ENCODE measurements at regions not wholly inside any gene's neighbourhood (a gene's known extent, or its start where the extent isn't known, plus 50 kb on each side); places are given as distances from the start of the nearest gene placed in this dataset.
A peak's percentile ranks its signal among the peaks of the same experiment; 100 is the strongest.

DNA sequence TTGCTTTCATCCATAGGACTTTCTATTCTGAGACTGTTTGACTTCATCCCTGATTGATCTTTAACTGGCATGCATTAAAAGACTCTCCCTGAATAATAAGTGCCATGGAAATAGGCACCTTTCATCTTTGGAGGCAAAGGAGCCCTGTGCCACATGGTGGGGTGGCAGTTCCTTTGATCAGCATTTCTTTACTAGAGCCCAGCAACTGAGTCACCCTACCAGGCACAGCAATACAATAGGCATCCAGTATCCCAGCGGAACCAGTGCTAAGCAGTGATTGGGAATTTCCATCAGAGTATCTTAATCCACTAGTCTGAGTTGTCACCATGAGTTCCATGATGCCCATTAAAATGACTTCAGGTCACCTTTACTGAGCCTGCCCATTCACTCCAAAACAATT lies 476.1 kb upstream of the MPDZ start:
- DNase-seq (ENCODE audit: low read depth) = no peak

GRCh38 chr9:13750639-13751038 lies 471.1 kb upstream of the MPDZ start:
- DNase-seq (ENCODE audit: low read depth) = no peak

DNA sequence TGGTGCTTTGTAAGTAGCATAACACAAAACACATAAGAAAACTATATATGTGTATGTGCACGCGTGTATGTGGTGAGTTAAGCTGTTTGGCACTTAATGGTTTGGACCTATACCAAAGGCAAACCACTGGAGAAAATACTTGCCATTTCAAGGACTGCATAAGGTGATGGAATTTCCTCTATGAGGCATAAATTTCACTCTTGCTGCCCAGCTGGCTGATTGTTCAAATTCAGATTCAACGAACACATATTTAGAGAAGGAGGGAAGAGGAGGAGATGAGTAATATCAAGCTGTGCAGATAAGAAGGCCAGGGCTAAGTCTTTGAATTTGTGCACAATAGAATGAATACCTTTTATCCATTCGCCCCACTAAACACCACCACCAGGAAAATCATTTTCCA lies 470.6 kb upstream of the MPDZ start:
- DNase-seq (ENCODE audit: low read depth) = peak; percentile 97

DNA sequence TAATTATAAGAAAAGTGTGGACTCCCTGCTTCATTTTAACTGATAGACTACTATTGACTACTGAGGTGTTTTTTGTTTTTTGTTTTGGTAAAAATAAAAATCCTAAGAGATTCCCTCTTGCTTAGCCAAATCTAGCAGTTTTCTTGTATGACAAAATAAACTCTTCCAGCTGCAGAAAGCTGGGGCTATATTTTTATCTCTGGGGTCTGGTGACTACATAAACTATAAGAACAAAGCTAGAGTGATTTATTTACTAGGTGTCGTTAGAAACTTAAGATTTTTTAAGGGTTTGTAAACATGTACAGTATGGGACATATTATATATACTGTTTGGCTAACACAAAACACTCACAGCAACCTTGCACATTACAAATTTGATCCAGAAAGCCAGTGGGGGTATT lies 467.4 kb upstream of the MPDZ start:
- no peak for DNase-seq (ENCODE audit: low read depth)

- no peak for DNase-seq (ENCODE audit: low read depth)
These were observed 464.9 kb upstream of the MPDZ start for GRCh38 chr9:13744261-13744901.

GRCh38 chr9:13737885-13738284 lies 458.4 kb upstream of the MPDZ start:
- DNase-seq (ENCODE audit: low read depth) = no peak

DNA sequence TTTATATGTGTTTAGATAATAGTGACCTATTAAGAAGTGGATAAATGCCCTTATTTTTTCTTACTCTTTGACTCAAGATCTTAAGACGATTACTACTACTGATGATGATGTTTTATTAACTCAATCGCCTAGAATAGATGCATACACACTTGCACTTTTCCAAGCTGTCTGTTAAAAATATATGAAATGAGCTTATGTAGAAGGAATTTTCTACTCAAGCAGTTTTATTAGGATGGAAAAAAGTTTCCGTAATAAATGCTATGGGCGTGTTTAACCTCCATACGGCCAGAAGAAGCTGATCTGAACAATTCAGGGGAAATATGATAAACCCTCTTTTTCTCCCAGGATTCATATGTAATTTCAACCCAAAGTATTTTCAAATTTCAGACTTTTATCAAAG lies 455.7 kb upstream of the MPDZ start:
- no peak for DNase-seq (ENCODE audit: low read depth)

DNA sequence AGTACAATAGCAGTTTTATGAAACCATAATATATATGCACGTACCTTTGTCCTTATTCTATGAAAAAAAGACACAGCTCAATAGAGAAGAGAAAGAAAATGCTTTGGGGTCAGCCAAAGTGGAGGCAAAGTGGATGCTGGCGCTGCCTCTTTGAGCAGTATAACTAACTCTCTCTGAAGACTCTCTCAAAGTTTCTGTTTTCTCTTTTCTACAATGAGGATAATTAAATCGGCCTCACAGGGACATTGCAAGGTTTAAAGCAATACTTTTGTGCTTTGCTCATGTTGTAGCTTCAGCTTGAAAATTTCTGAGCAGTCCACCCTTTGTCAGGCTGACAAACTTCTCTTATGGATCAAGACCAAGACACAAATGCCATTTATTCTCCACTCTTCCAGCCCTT lies 455.1 kb upstream of the MPDZ start:
- no peak for DNase-seq (ENCODE audit: low read depth)

- no peak for DNase-seq (ENCODE audit: low read depth)
These were observed 452.8 kb upstream of the MPDZ start for GRCh38 chr9:13732290-13732689.

DNA sequence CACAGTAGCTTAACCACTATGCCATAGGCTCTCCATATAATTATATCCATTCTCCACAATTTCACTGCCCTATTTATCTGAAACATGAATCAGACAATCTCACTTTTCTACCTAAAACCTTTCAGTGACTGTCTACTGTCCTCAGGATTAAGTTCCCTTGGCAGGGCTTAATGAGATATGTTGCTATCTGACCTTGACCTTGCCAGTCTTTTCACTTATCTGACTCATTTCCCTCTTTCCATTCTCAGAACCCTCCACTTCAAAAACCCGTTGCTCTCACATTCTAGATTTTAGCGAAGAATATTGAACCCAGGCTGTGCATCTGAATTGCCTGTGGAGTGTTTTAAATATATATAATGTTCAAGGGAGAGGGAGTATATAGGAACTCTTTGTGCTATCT lies 452.1 kb upstream of the MPDZ start:
- no peak for DNase-seq (ENCODE audit: low read depth)

- DNase-seq (ENCODE audit: low read depth) = no peak
These were observed 450.5 kb upstream of the MPDZ start for GRCh38 chr9:13729955-13730354.

- DNase-seq (ENCODE audit: low read depth) = no peak
These were observed 449.7 kb upstream of the MPDZ start for GRCh38 chr9:13728917-13729811.

DNA sequence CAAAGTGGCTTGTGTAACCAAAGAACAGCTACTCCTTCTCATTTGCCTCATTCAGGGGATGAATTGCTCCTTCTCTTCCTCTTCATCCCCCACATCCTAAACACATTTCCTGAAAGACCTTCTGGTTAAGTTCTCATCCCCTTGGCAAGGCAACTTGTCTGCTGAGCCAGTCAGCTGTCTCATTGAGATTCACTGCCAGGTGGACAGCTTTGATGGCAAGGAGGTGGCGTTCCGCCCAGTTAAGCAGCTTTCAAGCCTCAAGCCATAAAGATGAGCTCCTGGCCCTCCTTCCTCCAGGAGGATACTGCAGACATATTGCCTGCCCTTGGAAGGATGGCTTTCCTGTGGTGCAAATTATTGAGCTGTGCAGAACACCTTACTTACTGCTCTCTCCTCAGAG lies 448.6 kb upstream of the MPDZ start:
- DNase-seq (ENCODE audit: low read depth) = no peak

GRCh38 chr9:13726746-13727145 lies 447.3 kb upstream of the MPDZ start:
- DNase-seq (ENCODE audit: low read depth) = no peak

- no peak for DNase-seq (ENCODE audit: low read depth)
These were observed 446.0 kb upstream of the MPDZ start for GRCh38 chr9:13725516-13725915.

GRCh38 chr9:13721481-13722235 lies 442.2 kb upstream of the MPDZ start:
- DNase-seq (ENCODE audit: low read depth) = peak; percentile 78

- DNase-seq (ENCODE audit: low read depth) = peak; percentile 68
These were observed 440.6 kb upstream of the MPDZ start for GRCh38 chr9:13719981-13720676.

DNA sequence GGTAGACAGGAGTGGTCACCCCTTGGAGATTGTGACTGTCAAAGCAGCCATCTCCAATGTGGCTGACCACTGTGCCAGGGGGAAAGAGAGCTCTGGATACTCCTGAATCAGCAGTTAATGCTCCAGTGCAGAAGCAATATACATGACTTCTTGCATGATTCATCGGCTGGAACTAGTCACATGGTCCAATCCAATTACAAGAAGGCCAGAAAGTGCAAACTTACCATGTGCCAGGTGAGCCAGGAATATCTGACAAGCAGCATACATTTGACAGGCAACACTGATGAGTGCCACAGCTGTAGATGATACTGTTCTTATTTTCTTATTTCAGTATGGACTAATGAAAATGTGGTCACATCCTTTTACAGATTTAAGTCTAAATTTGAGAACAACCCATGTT lies 440.0 kb upstream of the MPDZ start:
- no peak for DNase-seq (ENCODE audit: low read depth)

GRCh38 chr9:13718539-13718938 lies 439.0 kb upstream of the MPDZ start:
- no peak for DNase-seq (ENCODE audit: low read depth)

GRCh38 chr9:13718086-13718485 lies 438.6 kb upstream of the MPDZ start:
- DNase-seq (ENCODE audit: low read depth) = no peak

GRCh38 chr9:13717322-13718054 lies 438.0 kb upstream of the MPDZ start:
- DNase-seq (ENCODE audit: low read depth) = no peak
